Tibial artery (tissue), 4 donors: ENCODE measurements at regions not wholly inside any gene's neighbourhood (a gene's known extent, or its start where the extent isn't known, plus 50 kb on each side); places are given as distances from the start of the nearest gene placed in this dataset.

Experiments
- DNase-seq, 2 donors: peaks; one replicate each; pipeline ENCODE4 v3.0.0-alpha.2; 2019
- H3K27ac ChIP-seq, 2 donors: fragments of 200-600 bp; sonication (generic) in 1 of 2; 1 replicate in 1 of 2; 2 replicates in 1 of 2; pipeline ENCODE4 v1.5.1; 2018 to 2019; ENCODE audit warnings: mild to moderate bottlenecking in 1 of 2
- H3K27me3 ChIP-seq, 2 donors: fragments of 200-600 bp; sonication (generic) in 1 of 2; one replicate each; pipeline versions ENCODE4 v1.5.1 to v1.6.0; 2016 to 2019
- H3K36me3 ChIP-seq, 3 donors: fragments of 200-600 bp; sonication (generic) in 2 of 3; one replicate each; pipeline ENCODE4 v1.5.1; 2016 to 2019; ENCODE audit warnings: mild to moderate bottlenecking in 2 of 3
- H3K4me1 ChIP-seq, 4 donors: fragments of 200-600 bp; sonication (generic) in 2 of 4; 1 replicate in 3 of 4; 2 replicates in 1 of 4; pipeline ENCODE4 v1.5.1; 2016 to 2019
- H3K4me3 ChIP-seq, 2 donors: fragments of 200-600 bp; sonication (generic) in 1 of 2; 1 replicate in 1 of 2; 2 replicates in 1 of 2; pipeline ENCODE4 v1.5.1; 2018 to 2019; ENCODE audit warnings: mild to moderate bottlenecking in 2 of 2
- H3K9me3 ChIP-seq, 3 donors: fragments of 200-600 bp; sonication (generic) in 1 of 3; one replicate each; pipeline ENCODE4 v1.5.1; 2016 to 2019
- CTCF ChIP-seq, 2 experiments: fragments of 200-600 bp in 1 of 2; fragments of 450-650 bp in 1 of 2; IDR thresholded peaks; one replicate each; pipeline ENCODE4 v1.5.1; 2017 to 2019; ENCODE audit warnings: antibody characterized with exemption in 2 of 2, mild to moderate bottlenecking in 1 of 2, moderate library complexity in 1 of 2
- intact Hi-C: fragments of 100-400 bp; cut with DNase I; formaldehyde crosslinking; loops from one replicate; pipeline ENCODE4 v1.15.0; 2023; ENCODE audit warnings: low total_unique reads

- Histone ChIP-seq H3K27ac (no peak overlapping the region), H3K9me3 (no peaks in the 10 kb centered on the region), H3K27me3 (no peaks in the 10 kb centered on the region), H3K4me1 (no peaks in the 10 kb centered on the region), H3K4me3 (no peak overlapping the region), H3K36me3 (no peaks in the 10 kb centered on the region)
- no peak for DNase-seq
- no peak for TF ChIP-seq CTCF (IDR thresholded peaks at IDR 0.05)
- intact Hi-C loops: no loop called here
Measured at GRCh38 chr16:26708428-26708827, 358.3 kb upstream of the C16orf82 start.

DNA sequence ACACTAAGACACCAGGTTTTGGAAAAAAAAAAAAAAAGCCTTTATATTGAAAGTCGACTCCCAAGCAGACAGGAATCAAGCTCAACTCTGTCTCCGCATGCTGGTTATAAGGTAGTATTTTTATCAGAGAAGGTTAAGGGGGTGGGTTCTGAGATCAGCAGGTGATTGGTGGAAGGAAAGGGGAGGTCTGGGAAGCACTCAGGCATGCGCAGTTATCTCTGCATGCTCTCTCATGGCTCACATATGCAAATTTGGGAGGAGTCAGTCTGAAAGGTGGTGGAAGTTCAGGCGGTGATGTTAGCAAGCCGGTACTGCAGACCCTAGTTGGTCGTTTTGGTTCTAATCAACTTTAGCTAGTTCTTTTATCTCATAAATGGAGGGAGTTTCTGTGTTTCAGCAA is 357.6 kb upstream of the C16orf82 start:
- intact Hi-C loops: no loop called here
- H3K27ac ChIP-seq: no peak overlapping the region
- H3K4me3 ChIP-seq: no peak overlapping the region
- H3K4me1 ChIP-seq: no peaks in the 10 kb centered on the region
- DNase-seq: no peak
- H3K9me3 ChIP-seq: no peaks in the 10 kb centered on the region
- H3K27me3 ChIP-seq: no peaks in the 10 kb centered on the region
- no peak for TF ChIP-seq CTCF (IDR thresholded peaks at IDR 0.05)
- H3K36me3 ChIP-seq: no peaks in the 10 kb centered on the region

- Histone ChIP-seq H3K36me3 (no peaks in the 10 kb centered on the region), H3K9me3 (no peaks in the 10 kb centered on the region), H3K27ac (no peak overlapping the region), H3K4me1 (no peaks in the 10 kb centered on the region), H3K27me3 (no peaks in the 10 kb centered on the region), H3K4me3 (no peak overlapping the region)
- intact Hi-C loops: no loop called here
- no peak for DNase-seq
- no peak for TF ChIP-seq CTCF (IDR thresholded peaks at IDR 0.05)
Measured at GRCh38 chr16:26709754-26710153, 357.0 kb upstream of the C16orf82 start.

- Histone ChIP-seq H3K4me3 (no peak overlapping the region), H3K9me3 (no peaks in the 10 kb centered on the region), H3K36me3 (no peaks in the 10 kb centered on the region), H3K27me3 (no peaks in the 10 kb centered on the region), H3K27ac (no peak overlapping the region), H3K4me1 (no peaks in the 10 kb centered on the region)
- intact Hi-C loops: no loop called here
- no peak for TF ChIP-seq CTCF (IDR thresholded peaks at IDR 0.05)
- DNase-seq: no peak
Measured at GRCh38 chr16:26710450-26710849, 356.3 kb upstream of the C16orf82 start.

DNA sequence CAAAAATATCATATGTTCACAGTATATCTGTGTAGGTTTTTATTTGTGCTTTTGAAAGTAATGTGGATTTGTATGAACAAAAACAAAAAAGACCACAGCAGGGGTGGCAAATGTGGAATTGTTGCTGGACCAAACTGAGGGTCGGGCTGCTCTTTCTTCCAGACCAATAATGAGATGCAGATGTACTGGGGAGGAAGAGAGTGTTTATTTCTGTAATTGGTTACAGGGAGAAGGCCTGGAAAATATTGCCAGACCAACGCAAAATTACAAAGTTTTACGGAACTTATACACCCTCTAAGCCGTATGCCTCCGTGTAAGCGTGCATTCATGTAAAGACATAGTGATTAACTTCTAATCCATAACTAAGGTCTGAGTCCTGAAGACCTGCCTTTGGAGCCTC is 353.9 kb upstream of the C16orf82 start:
- no peak overlapping the region for H3K4me3 ChIP-seq
- no peak for DNase-seq
- H3K27ac ChIP-seq: no peak overlapping the region
- no peak for TF ChIP-seq CTCF (IDR thresholded peaks at IDR 0.05)
- H3K36me3 ChIP-seq: no peaks in the 10 kb centered on the region
- H3K4me1 ChIP-seq: no peaks in the 10 kb centered on the region
- no peaks in the 10 kb centered on the region for H3K9me3 ChIP-seq
- H3K27me3 ChIP-seq: no peaks in the 10 kb centered on the region
- intact Hi-C loops: no loop called here

DNA sequence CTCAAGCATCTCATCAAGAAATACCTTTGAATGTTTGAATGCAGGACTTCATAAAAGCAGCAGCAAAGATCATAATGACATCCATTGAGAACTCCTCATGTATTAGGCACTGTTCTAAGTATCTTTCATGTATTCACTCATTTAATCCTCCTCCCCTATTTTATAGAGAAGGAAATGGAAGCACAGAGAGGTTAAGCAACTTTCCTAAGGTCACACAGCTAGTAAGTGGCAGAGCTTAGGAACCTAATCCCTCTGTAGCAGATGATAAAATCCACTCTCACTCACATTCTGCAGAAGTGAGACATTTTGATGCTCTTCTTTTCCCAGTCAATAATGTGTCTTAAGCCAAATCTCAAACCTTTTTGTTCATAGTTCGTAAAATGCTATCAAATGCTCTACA is 350.8 kb upstream of the C16orf82 start:
- no peak for DNase-seq

More for the DNA sequence above, 350.8 kb upstream of the C16orf82 start:
- Histone ChIP-seq H3K27me3 (no peaks in the 10 kb centered on the region), H3K4me3 (no peak overlapping the region), H3K36me3 (no peaks in the 10 kb centered on the region), H3K4me1 (no peaks in the 10 kb centered on the region), H3K27ac (no peak overlapping the region), H3K9me3 (no peaks in the 10 kb centered on the region)
- intact Hi-C loops: no loop called here
- TF ChIP-seq CTCF (IDR thresholded peaks at IDR 0.05): no peak
